Ovary (tissue), 7 donors: ENCODE measurements at regions not wholly inside any gene's neighbourhood (a gene's known extent, or its start where the extent isn't known, plus 50 kb on each side); places are given as distances from the start of the nearest gene placed in this dataset.

Experiments
- DNase-seq, 5 donors: peaks; one replicate each; pipeline ENCODE4 v3.0.0-alpha.2; 2019 to 2020
- H3K27ac ChIP-seq, 2 donors: fragments of 200-600 bp; one replicate each; pipeline versions ENCODE4 v1.5.1 to v1.8.0; 2019 to 2022
- H3K27me3 ChIP-seq: fragments of 200-600 bp; one replicate; pipeline ENCODE4 v1.8.0; 2022
- H3K36me3 ChIP-seq: fragments of 200-600 bp; sonication (generic); one replicate; pipeline ENCODE4 v1.5.1; 2019
- H3K4me1 ChIP-seq: one replicate; pipeline ENCODE4 v1.8.1; 2013; ENCODE audit warnings: mild to moderate bottlenecking, moderate library complexity; ENCODE audit not compliant: insufficient read depth
- H3K4me3 ChIP-seq: fragments of 200-600 bp; sonication (generic); one replicate; pipeline ENCODE4 v1.5.1; 2017
- H3K9me3 ChIP-seq, 2 donors: fragments of 200-600 bp in 1 of 2; sonication (generic) in 1 of 2; one replicate each; pipeline versions ENCODE4 v1.5.1 to v1.8.1; 2013 to 2019; ENCODE audit warnings: mild to moderate bottlenecking in 1 of 2, moderate library complexity in 1 of 2
- EP300 ChIP-seq: sonication (generic); formaldehyde crosslinking; IDR thresholded peaks from one replicate; pipeline ENCODE4 v1.6.1; 2017; ENCODE audit warnings: antibody characterized with exemption
- POLR2A ChIP-seq: fragments of 450-650 bp; IDR thresholded peaks from one replicate; pipeline ENCODE4 v1.6.1; 2017; ENCODE audit warnings: antibody characterized with exemption, mild to moderate bottlenecking, moderate library complexity
- WGBS, 3 donors: extraction: QIAGEN DNeasy Blood & Tissue Kit in 1 of 3; methylation state at CpG; one replicate each; pipeline versions ENCODE4 v1.1.5 to v1.1.7; 2013 to 2017; 5-methylcytosine and 5-hydroxymethylcytosine counted together
- intact Hi-C, 4 donors: fragments of 100-400 bp; cut with DNase I; formaldehyde crosslinking; loops; one replicate each; pipeline versions ENCODE4 v1.11.0 to v1.15.1; 2022 to 2023
- TF ChIP-seq, protein P1 (sequence below), 3 donors: fragments of 450-650 bp in 2 of 3; fragments of 200-600 bp in 1 of 3; IDR thresholded peaks; one replicate each; pipeline versions ENCODE4 v1.5.1 to v1.8.0; 2016 to 2022; ENCODE audit warnings: antibody characterized with exemption in 3 of 3, mild to moderate bottlenecking in 1 of 3
- donor health status: DM: no; HTN: no; CAD: no; lungs with moderate emphysema.
- donor health status: DM: no; HTN: no; CAD: no.
- donor health status: Bipolar disorder and iron deficiency.
- donor health status: DM: no; HTN: no; CAD: no.
- donor health status: DM: yes; HTN: yes; CAD: no.

- DNase-seq = no peak
- intact Hi-C loops = no loop called here
- H3K9me3 ChIP-seq = no peaks in the 10 kb centered on the region
- no peak for TF ChIP-seq EP300
- TF ChIP-seq, protein P1, sequence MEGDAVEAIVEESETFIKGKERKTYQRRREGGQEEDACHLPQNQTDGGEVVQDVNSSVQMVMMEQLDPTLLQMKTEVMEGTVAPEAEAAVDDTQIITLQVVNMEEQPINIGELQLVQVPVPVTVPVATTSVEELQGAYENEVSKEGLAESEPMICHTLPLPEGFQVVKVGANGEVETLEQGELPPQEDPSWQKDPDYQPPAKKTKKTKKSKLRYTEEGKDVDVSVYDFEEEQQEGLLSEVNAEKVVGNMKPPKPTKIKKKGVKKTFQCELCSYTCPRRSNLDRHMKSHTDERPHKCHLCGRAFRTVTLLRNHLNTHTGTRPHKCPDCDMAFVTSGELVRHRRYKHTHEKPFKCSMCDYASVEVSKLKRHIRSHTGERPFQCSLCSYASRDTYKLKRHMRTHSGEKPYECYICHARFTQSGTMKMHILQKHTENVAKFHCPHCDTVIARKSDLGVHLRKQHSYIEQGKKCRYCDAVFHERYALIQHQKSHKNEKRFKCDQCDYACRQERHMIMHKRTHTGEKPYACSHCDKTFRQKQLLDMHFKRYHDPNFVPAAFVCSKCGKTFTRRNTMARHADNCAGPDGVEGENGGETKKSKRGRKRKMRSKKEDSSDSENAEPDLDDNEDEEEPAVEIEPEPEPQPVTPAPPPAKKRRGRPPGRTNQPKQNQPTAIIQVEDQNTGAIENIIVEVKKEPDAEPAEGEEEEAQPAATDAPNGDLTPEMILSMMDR (IDR thresholded peaks at IDR 0.05) = no peak
- no peak for TF ChIP-seq POLR2A
- H3K4me3 ChIP-seq = no peak overlapping the region
- H3K36me3 ChIP-seq = no peaks in the 10 kb centered on the region
- no peaks in the 10 kb centered on the region for H3K27me3 ChIP-seq
- H3K4me1 ChIP-seq = no peaks in the 10 kb centered on the region
- no peak overlapping the region for H3K27ac ChIP-seq
- WGBS, 3 donors = 79 to 85% (median 81%) methylated on average over 3 of the region's 3 CpGs
Measured at GRCh38 chr1:201589186-201589585, 50.3 kb downstream of the NAV1 start.

GRCh38 chr1:201590474-201590873 is 51.5 kb downstream of the NAV1 start:
- 84 to 89% (median 87%) methylated on average over 10 of the region's 10 CpGs for WGBS, 3 donors
- intact Hi-C loops = no loop called here
- no peak for DNase-seq

DNA sequence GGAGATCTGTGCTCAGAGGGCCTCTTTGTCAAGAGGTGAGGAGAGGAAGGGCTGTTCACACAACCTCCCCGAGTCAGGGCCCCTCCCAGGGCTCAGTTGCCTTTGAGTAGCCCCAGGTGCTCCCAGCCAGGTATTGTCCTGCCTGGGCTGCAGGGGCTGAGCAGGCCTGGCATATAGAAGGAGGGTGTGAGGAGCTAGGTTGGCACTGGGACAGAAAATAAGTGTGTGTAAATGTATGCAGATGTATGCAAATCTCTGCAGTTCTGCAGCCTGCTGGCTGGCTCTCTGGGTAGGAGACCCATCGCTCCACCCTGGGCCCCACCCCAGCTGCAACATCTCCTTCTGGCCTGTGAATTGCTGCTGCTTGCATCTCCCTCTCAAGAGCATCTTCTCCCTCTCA is 52.4 kb downstream of the NAV1 start:
- TF ChIP-seq, protein P1 (IDR thresholded peaks at IDR 0.05) = no peak
- no peak for TF ChIP-seq POLR2A
- TF ChIP-seq EP300 = no peak
- H3K27me3 ChIP-seq = no peaks in the 10 kb centered on the region

More at GRCh38 chr1:201590474-201590873, 51.5 kb downstream of the NAV1 start:
- TF ChIP-seq EP300 = no peak
- no peak for TF ChIP-seq POLR2A
- TF ChIP-seq, protein P1 (IDR thresholded peaks at IDR 0.05) = no peak
- Histone ChIP-seq H3K27me3 (no peaks in the 10 kb centered on the region), H3K4me3 (no peak overlapping the region), H3K36me3 (no peaks in the 10 kb centered on the region), H3K27ac (no peak overlapping the region), H3K4me1 (no peaks in the 10 kb centered on the region), H3K9me3 (no peaks in the 10 kb centered on the region)

DNA sequence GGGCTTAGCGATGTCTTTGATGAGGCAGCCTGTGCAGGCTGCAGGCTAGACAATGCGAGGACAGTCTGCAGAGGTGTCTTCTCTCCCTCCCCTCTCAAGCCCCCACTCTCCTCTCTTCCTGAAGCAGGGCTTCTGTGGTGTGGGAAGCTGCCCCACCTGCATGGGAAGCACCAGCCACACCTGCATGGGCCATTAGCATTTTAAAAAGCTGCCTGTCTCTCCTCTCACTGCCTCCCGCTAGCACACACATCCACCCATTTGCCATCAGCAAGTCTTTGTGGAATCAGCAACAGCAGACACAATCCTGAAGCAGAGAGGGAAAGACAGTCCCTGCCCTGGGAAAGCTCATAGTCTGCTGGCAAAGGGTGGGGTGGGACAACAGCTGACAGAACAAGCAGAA is 53.1 kb downstream of the NAV1 start:
- H3K27me3 ChIP-seq = no peaks in the 10 kb centered on the region
- H3K36me3 ChIP-seq = no peaks in the 10 kb centered on the region
- no peak overlapping the region for H3K27ac ChIP-seq
- TF ChIP-seq POLR2A = no peak
- no peak for TF ChIP-seq EP300
- TF ChIP-seq, protein P1 (IDR thresholded peaks at IDR 0.05) = no peak
- no peaks in the 10 kb centered on the region for H3K4me1 ChIP-seq
- WGBS, 3 donors = 67 to 87% (median 71%) methylated on average over 3 of the region's 3 CpGs
- H3K4me3 ChIP-seq = no peak overlapping the region
- no peak for DNase-seq
- no peaks in the 10 kb centered on the region for H3K9me3 ChIP-seq
- intact Hi-C loops = no loop called here

More for the DNA sequence above, 52.4 kb downstream of the NAV1 start:
- 60 to 70% (median 62%) methylated on average over 2 of the region's 2 CpGs for WGBS, 3 donors
- Histone ChIP-seq H3K36me3 (no peaks in the 10 kb centered on the region), H3K4me3 (no peak overlapping the region), H3K9me3 (no peaks in the 10 kb centered on the region), H3K27ac (no peak overlapping the region), H3K4me1 (no peaks in the 10 kb centered on the region)
- DNase-seq = no peak
- intact Hi-C loops = no loop called here
